SH-SY5Y (cell line): ENCODE measurements at regions not wholly inside any gene's neighbourhood (a gene's known extent, or its start where the extent isn't known, plus 50 kb on each side); places are given as distances from the start of the nearest gene placed in this dataset.

Experiments used
- GATA2 ChIP-seq: IDR thresholded peaks from 2 replicates; pipeline ENCODE4 v1.6.1; 2011; ENCODE audit warnings: mild to moderate bottlenecking, low read depth, low read length
- GATA3 ChIP-seq: IDR thresholded peaks from 2 replicates; pipeline ENCODE4 v1.6.1; 2011; ENCODE audit warnings: low read depth, mild to moderate bottlenecking, low read length, moderate library complexity

DNA sequence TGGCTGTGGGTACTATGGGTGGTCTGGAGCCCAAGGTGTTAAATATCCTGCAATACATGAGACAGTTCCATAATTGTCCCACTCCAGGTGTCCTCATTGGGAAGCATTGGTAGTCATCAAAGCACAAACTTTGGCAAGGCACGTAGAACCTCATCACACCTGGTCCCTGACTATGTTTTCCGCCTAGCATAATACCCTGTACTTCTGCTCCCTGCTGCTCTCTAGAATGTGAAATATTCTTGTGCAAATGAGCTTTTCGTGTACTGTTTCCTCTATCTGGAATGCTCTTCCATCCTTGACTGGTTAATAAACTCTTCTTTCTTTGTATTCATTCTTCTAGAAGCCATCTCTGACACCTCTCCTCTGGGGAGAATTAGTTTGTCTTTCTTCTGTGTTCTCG is 103.2 kb downstream of the EBLN2 start:
- no peak for TF ChIP-seq GATA3
- TF ChIP-seq GATA2: no peak

- TF ChIP-seq GATA2: no peak
- no peak for TF ChIP-seq GATA3
Measured at GRCh38 chr3:73175698-73176097, 114.2 kb downstream of the EBLN2 start.

GRCh38 chr3:73176941-73177340 is 115.5 kb downstream of the EBLN2 start:
- no peak for TF ChIP-seq GATA3
- no peak for TF ChIP-seq GATA2

GRCh38 chr3:73177827-73178226 is 116.4 kb downstream of the EBLN2 start:
- TF ChIP-seq GATA2: no peak
- no peak for TF ChIP-seq GATA3

GRCh38 chr3:73179601-73180000 is 118.1 kb downstream of the EBLN2 start:
- TF ChIP-seq GATA3 (no peak), GATA2 (no peak)

GRCh38 chr3:73186741-73187140 is 125.3 kb downstream of the EBLN2 start:
- TF ChIP-seq GATA2: no peak
- no peak for TF ChIP-seq GATA3

- TF ChIP-seq GATA2: no peak
- no peak for TF ChIP-seq GATA3
Measured at GRCh38 chr3:73187328-73187727, 125.9 kb downstream of the EBLN2 start.

GRCh38 chr3:73188707-73189106 is 127.2 kb downstream of the EBLN2 start:
- no peak for TF ChIP-seq GATA3
- TF ChIP-seq GATA2: no peak

DNA sequence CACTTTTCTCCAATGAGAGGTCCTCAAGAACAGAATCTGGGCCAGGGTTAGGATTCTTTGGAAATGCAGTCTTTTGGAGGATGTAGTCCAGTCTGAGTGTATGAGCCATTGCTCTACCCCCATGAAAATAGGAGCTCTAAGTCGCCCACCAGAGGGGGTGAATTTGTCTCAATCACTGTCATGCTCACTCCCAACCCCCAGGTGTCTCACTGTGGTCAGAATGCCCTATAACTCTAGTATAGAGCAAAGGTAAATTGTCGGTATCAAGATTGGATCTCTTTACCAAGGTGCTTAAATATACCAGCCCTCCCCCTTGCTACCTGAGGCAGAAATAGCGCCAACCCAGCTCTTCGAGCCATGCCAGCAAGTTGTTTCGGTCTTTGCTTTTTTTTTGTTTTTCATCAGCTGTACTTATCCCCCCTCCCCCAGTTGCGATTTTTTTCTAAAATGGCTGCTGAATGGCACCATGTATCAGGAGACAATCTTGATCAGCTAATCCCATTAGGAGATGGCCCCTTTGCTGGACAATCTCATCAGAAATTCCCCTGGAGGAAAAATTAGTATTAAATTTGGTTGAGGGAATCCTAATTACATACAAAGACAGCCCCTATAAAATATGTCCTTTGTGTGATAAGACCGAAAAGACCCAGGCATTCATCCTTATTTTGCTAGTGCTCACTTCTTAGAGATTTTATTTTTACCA is 130.7 kb downstream of the EBLN2 start:
- TF ChIP-seq GATA3 (peak; percentile 95), GATA2 (peak; percentile 98)

DNA sequence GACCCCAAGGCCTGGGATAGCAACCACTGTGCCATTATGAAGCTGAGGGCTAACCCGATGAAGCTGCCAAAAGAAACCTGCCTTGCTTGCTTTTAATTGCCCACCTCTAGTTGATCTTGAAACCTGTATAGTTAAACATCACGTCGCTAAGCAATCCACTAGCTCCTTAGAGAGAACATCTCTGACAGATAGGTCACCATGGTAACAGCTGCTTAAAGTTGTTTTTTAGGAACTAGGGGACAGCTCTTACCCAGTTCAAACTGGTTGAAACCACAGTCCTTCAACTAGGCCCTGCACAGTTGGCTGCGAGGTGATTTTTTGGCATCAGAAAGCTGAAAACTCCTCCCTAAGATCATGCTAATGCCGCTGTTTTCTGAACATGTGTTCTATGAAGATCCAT is 135.7 kb downstream of the EBLN2 start:
- TF ChIP-seq GATA2: no peak
- TF ChIP-seq GATA3: no peak

DNA sequence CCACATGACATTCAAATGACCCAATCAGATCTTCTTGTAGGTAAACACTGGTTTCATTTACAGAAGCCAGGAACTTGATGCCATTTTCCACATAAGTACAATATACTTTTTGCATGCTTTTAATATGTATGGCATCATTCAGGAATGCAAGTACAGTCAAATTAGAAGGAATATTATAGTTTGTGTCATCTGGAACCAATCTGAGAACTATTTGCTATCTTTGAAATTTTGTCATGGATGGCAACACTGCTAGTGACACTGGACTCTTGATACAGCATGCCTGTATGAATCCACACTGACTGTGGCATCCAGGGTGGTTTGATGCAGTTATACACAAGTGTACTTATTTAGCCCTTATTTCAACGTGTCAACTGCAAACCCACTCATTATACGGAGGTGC is 141.6 kb downstream of the EBLN2 start:
- TF ChIP-seq GATA2: no peak
- no peak for TF ChIP-seq GATA3

- TF ChIP-seq GATA2 (no peak), GATA3 (no peak)
Measured at GRCh38 chr3:73203633-73204032, 142.2 kb downstream of the EBLN2 start.

DNA sequence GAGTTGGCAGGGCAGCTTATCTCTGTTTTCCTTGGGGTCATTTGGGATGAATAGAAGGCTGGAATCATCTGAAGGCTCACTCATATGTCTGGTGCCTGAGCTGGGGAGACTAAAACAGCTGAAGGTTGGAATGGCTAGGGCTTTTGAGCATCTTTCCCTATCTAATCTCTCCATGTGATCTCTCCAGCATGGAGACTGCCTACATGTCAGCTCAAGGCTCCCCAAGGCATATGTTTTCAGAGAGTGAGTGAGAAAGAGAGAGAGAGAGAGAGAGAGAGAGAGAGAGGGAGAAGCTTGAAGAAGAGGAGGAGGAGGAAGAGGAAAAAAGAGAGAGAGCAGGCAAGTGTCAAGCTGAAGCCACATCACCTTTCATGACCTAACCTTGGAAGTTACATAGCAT is 143.4 kb downstream of the EBLN2 start:
- TF ChIP-seq GATA2 (0 out of 2 replicates have a peak, but pooled peaks have one; percentile 45), GATA3 (no peak)

- no peak for TF ChIP-seq GATA3
Measured at GRCh38 chr3:73206030-73206429, 144.6 kb downstream of the EBLN2 start.

- TF ChIP-seq GATA2: no peak
- TF ChIP-seq GATA3: no peak
Measured at GRCh38 chr3:73207946-73208440, 146.5 kb downstream of the EBLN2 start.

GRCh38 chr3:73210759-73211158 is 149.3 kb downstream of the EBLN2 start:
- no peak for TF ChIP-seq GATA3
- TF ChIP-seq GATA2: no peak
